Astrocyte (in vitro differentiated cells and primary cell): ENCODE measurements at regions not wholly inside any gene's neighbourhood (a gene's known extent, or its start where the extent isn't known, plus 50 kb on each side); places are given as distances from the start of the nearest gene placed in this dataset.

Experiments used
- DNase-seq: peaks from one replicate; pipeline ENCODE4 v3.0.0-alpha.2; 2010; ENCODE audit warnings: low read depth
- FAIRE-seq: peaks from 2 replicates; lab custom pipeline; 2011; peaks lifted over from hg19 to GRCh38; lab: Jason Lieb, UNC
- H2AFZ ChIP-seq: 2 replicates; pipeline ENCODE4 v1.6.0; 2012; ENCODE audit warnings: low read depth, low read length, inconsistent platforms
- H3K27ac ChIP-seq: 2 replicates; pipeline ENCODE4 v1.5.1; 2011; ENCODE audit warnings: low read depth, low read length, inconsistent platforms
- H3K27me3 ChIP-seq: 2 replicates; pipeline ENCODE4 v1.6.0; 2011; ENCODE audit warnings: low read length, inconsistent platforms; ENCODE audit not compliant: insufficient read depth
- H3K36me3 ChIP-seq: 2 replicates; pipeline ENCODE4 v1.5.1; 2011; ENCODE audit warnings: low read length, inconsistent platforms; ENCODE audit not compliant: insufficient read depth
- H3K4me1 ChIP-seq: 2 replicates; pipeline ENCODE4 v1.5.1; 2011; ENCODE audit warnings: low read length, inconsistent platforms; ENCODE audit not compliant: insufficient read depth
- H3K4me2 ChIP-seq: 2 replicates; pipeline ENCODE4 v1.6.0; 2012; ENCODE audit warnings: low read length, inconsistent platforms
- H3K4me3 ChIP-seq: 2 replicates; pipeline ENCODE4 v1.5.1; 2011; ENCODE audit warnings: low read depth, mild to moderate bottlenecking, low read length, inconsistent platforms; ENCODE audit not compliant: insufficient read depth
- H3K79me2 ChIP-seq: 2 replicates; pipeline ENCODE4 v1.6.0; 2012; ENCODE audit warnings: mild to moderate bottlenecking, low read length, inconsistent platforms; ENCODE audit not compliant: insufficient read depth
- H3K9ac ChIP-seq: 2 replicates; pipeline ENCODE4 v1.6.0; 2012; ENCODE audit warnings: mild to moderate bottlenecking, low read length, inconsistent platforms
- H3K9me3 ChIP-seq: 2 replicates; pipeline ENCODE4 v1.5.1; 2012; ENCODE audit warnings: low read depth, mild to moderate bottlenecking, low read length, inconsistent platforms; ENCODE audit not compliant: insufficient read depth
- H4K20me1 ChIP-seq: 2 replicates; pipeline ENCODE4 v1.6.0; 2012; ENCODE audit warnings: low read length, inconsistent platforms; ENCODE audit not compliant: insufficient read depth
- H3K27ac Mint-ChIP-seq: one replicate; pipeline ENCODE4 v1.8.0; 2021; ENCODE audit warnings: mild to moderate bottlenecking, mixed read lengths; ENCODE audit not compliant: unreplicated experiment
- H3K27me3 Mint-ChIP-seq: one replicate; pipeline ENCODE4 v1.8.0; 2021; ENCODE audit warnings: low read depth, mixed read lengths; ENCODE audit not compliant: unreplicated experiment
- H3K36me3 Mint-ChIP-seq: one replicate; pipeline ENCODE4 v1.8.0; 2021; ENCODE audit warnings: low read depth, mixed read lengths; ENCODE audit not compliant: unreplicated experiment
- H3K4me1 Mint-ChIP-seq: one replicate; pipeline ENCODE4 v1.8.0; 2021; ENCODE audit warnings: low read depth, mixed read lengths; ENCODE audit not compliant: unreplicated experiment
- H3K4me3 Mint-ChIP-seq: one replicate; pipeline ENCODE4 v1.8.0; 2021; ENCODE audit warnings: mild to moderate bottlenecking, moderate library complexity, mixed read lengths; ENCODE audit not compliant: unreplicated experiment
- H3K9me3 Mint-ChIP-seq: one replicate; pipeline ENCODE4 v1.8.0; 2021; ENCODE audit warnings: mild to moderate bottlenecking, mixed read lengths; ENCODE audit not compliant: unreplicated experiment
- CTCF ChIP-seq: IDR thresholded peaks from 2 replicates; pipeline ENCODE4 v1.5.1; 2011; ENCODE audit warnings: low read depth, mild to moderate bottlenecking, inconsistent platforms, low read length, moderate library complexity; ENCODE audit not compliant: insufficient read depth
- EZH2 ChIP-seq: IDR thresholded peaks from 2 replicates; pipeline ENCODE4 v1.6.1; 2012; ENCODE audit warnings: mild to moderate bottlenecking, low read length, inconsistent platforms; ENCODE audit not compliant: insufficient read depth

GRCh38 chr9:80437091-80437640 lies 865.4 kb downstream of the TLE4 start:
- no peaks in the 10 kb centered on the region for H3K36me3 Mint-ChIP-seq
- H2AFZ ChIP-seq, result no peak overlapping the region
- H3K27me3 Mint-ChIP-seq, result no peaks in the 10 kb centered on the region
- TF ChIP-seq CTCF (no peak), EZH2 (no peak)
- H3K9me3 ChIP-seq, result no peaks in the 10 kb centered on the region
- H3K9ac ChIP-seq, result no peak overlapping the region
- H3K4me1 Mint-ChIP-seq, result no peaks in the 10 kb centered on the region
- H3K4me3 Mint-ChIP-seq, result no peak overlapping the region
- no peak for FAIRE-seq
- no peaks in the 10 kb centered on the region for H4K20me1 ChIP-seq
- no peak overlapping the region for H3K27ac ChIP-seq
- no peak for DNase-seq
- H3K4me1 ChIP-seq, result no peaks in the 10 kb centered on the region
- no peaks in the 10 kb centered on the region for H3K36me3 ChIP-seq
- no peak overlapping the region for H3K4me3 ChIP-seq
- H3K9me3 Mint-ChIP-seq, result no peaks in the 10 kb centered on the region
- H3K4me2 ChIP-seq, result no peak overlapping the region
- H3K27me3 ChIP-seq, result no peaks in the 10 kb centered on the region
- H3K79me2 ChIP-seq, result no peaks in the 10 kb centered on the region
- no peak overlapping the region for H3K27ac Mint-ChIP-seq

GRCh38 chr9:80435591-80435990 lies 863.8 kb downstream of the TLE4 start:
- no peak for DNase-seq

More at GRCh38 chr9:80435591-80435990, 863.8 kb downstream of the TLE4 start:
- H3K27ac Mint-ChIP-seq, result no peak overlapping the region
- H3K36me3 Mint-ChIP-seq, result no peaks in the 10 kb centered on the region
- FAIRE-seq, result no peak
- no peak overlapping the region for H3K27ac ChIP-seq
- H3K4me2 ChIP-seq, result no peak overlapping the region
- H3K79me2 ChIP-seq, result no peaks in the 10 kb centered on the region
- H3K4me3 Mint-ChIP-seq, result no peak overlapping the region
- no peaks in the 10 kb centered on the region for H3K27me3 ChIP-seq
- no peaks in the 10 kb centered on the region for H3K36me3 ChIP-seq
- H3K27me3 Mint-ChIP-seq, result no peaks in the 10 kb centered on the region
- no peak overlapping the region for H3K4me3 ChIP-seq
- H3K9me3 ChIP-seq, result no peaks in the 10 kb centered on the region
- H3K9me3 Mint-ChIP-seq, result no peaks in the 10 kb centered on the region
- no peak overlapping the region for H3K9ac ChIP-seq
- H2AFZ ChIP-seq, result no peak overlapping the region
- no peaks in the 10 kb centered on the region for H4K20me1 ChIP-seq
- no peak for TF ChIP-seq EZH2
- TF ChIP-seq CTCF, result no peak
- H3K4me1 ChIP-seq, result no peaks in the 10 kb centered on the region
- H3K4me1 Mint-ChIP-seq, result no peaks in the 10 kb centered on the region
